ENCODE measurements at regions not wholly inside any gene's neighbourhood (a gene's known extent, or its start where the extent isn't known, plus 50 kb on each side); places are given as distances from the start of the nearest gene placed in this dataset.

DNA sequence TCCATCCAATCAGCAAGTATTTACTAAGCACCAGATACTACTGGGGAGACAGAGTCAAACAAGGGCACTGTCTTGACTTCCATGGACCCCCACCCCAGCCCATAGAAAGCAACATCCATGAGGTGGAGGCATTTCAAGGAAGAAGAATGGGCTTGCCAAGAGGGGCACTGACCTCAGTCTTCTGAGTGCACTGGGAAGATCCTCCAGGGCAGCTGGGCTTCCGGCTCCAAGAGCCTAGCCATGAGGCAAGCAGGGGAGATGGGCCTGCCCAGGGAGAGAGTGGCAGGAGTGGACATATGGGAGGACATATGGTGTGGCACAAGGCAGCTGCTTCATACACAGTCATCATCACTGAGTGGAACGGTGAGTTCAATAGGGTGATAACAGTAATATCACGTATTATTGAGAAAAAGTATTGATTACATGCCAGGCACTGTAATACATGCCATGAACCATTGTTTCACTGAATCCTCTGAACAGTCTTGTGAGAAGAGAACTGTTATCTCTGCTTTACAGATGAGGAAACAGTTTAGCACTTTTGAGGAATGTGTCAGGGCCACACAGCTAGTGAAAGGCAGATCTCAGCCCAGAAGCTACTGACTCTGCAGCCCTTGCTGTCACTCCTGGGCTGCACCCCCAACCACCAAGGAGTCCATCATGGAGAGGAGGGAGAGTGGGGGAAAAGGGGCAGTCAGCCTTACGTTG, 331.7 kb upstream of the ZMIZ1 start:
- no peak for DNase-seq

DNA sequence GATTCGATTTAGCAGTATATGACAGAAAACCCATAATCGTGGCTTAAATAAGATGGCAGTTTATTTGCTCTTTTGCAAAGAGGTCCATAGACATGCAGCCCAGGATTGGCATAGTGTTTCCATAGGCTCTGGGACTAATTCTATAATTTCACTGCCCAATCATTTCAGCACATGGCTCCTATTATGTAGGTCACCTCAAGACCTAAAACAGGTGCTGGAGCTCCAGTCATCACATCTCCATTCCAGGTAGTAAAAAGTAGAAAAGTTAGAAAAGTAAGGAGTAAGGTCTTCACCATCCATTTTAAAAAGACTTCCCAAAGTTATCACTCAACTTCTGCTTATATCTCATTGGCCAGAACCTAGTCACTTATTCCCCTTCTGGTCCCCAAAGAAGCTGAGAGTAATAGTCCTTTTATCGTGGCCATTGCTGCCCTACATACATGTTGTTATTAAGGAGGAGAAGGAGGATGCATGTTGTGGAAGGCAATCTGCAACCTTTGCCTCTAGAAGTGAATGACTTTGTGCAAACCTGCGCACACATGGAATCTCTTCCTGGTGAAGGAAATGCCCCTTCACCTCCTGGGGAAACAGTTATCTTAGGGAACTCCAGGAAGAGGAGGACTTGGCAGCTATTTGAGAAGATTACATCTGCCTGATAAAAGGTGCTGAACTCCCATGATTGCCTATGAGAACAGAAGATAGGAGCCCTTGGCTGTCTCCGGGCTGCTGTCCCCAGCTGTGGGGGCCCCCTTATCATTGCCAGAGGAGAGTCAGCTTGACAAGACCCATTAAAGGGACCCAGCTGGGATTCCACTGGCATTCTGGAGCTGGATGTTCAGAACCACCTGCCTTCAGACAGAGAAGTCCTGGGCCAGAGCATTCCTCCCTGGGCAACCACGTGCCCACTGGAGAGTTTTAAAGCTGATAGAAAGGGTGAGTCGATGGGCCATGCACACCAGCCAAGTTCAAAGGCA, 330.6 kb upstream of the ZMIZ1 start:
- DNase-seq, result no peak

DNA sequence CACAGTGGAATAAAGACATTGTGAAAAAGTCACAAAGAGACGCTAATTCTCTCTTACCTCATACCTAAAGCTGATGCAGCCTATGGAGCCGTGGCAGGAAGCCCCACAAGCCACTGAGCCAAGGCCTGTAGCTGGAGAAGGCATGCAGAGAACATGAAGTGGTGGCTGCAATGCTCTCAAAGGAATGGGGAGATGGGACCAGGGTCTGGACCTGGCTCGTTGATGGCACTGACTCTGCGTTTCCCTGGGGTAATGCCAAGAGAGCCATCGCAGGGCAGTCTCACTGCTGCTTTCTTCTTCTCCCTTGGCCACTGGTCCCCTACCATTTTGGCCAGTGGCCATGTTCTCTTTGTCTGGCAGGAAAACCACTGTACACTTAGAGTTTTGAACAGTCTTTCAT, 329.9 kb upstream of the ZMIZ1 start:
- no peak for DNase-seq

DNA sequence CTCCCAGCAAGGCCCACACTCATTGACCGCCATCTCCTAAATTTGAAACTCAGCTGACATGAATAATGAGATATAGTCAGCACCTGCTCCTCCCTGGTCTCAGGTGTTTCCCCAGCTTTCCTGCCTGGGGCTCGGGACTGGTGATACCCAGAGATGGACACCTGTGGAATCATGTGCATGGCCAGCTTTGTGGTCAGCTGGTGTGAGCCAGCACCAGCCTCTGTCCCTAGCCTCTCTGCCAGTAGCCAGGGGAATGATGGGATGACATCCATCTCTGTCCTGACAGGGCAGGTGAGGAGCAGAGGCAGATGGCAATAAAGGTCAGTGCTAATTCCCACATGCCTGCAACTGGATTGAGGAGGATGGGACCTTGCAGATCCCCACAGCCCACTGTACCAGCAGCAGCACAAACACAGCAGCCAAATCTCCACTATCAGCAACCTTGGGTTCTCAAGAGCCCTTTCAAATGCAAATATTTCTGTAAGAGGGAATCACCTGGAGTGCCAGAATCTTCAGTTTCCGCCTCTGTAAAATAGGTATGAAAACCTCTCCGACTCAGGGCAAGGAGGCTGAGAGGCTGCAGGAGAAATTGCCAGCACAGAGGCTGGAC, 329.2 kb upstream of the ZMIZ1 start:
- DNase-seq, result no peak

DNA sequence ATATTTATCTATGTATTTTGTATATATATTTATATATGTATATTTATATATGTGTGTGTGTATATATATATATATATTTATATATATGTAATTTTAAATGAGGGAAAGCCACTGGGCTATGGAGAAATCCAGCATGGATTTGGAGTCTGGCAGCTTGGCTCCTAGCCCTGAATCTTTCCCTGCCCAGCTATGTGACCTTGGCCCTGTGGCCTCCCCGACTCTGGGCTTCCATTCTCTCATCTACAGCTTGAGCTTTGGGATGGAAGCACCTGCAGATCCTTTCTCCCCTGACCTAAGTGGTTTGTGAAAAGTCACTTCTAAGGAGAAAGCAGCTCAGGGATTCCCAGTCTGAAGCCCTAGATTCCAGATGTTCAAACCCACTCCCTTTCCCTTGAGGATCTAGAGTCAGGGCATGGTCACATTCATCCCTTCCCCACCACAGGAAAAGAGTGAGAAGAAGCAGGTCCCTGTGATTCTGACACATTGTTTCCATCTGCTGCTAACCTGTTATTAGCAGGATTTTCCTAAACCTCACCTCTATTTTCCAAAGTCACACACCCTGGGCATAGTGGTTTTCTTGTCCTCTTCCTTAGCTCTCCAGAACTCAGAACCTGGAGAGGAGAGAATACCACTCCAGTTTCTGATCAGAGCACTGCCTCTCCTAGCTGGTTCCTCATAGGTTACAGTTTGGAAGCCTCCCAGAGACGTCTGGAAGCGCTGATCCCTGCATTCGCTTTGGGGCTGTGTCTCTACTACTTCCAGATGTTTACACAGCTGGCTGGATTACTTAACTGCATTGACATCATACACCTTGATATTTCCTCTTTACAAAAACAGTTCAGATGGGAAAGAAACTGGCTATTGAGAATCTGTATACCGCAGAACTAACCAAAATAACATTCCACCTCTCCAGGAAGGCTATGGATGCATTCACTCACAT, 327.5 kb upstream of the ZMIZ1 start:
- no peak for DNase-seq

DNA sequence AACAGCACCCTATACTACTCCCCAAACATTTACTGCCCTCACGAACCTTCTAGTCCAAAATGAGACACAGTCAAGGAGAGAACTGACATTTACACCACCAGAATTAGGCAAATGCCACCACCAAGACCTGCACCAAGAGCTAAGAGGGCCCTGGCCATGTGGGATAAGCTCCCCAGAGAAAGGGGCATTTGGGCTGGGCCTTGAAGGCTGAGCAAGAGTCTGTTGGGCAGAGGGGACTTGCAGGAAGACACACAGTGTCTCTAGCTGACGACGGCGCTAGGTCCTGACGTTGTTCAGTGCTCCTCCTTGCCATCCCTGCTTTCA, 326.4 kb upstream of the ZMIZ1 start:
- no peak for DNase-seq

DNA sequence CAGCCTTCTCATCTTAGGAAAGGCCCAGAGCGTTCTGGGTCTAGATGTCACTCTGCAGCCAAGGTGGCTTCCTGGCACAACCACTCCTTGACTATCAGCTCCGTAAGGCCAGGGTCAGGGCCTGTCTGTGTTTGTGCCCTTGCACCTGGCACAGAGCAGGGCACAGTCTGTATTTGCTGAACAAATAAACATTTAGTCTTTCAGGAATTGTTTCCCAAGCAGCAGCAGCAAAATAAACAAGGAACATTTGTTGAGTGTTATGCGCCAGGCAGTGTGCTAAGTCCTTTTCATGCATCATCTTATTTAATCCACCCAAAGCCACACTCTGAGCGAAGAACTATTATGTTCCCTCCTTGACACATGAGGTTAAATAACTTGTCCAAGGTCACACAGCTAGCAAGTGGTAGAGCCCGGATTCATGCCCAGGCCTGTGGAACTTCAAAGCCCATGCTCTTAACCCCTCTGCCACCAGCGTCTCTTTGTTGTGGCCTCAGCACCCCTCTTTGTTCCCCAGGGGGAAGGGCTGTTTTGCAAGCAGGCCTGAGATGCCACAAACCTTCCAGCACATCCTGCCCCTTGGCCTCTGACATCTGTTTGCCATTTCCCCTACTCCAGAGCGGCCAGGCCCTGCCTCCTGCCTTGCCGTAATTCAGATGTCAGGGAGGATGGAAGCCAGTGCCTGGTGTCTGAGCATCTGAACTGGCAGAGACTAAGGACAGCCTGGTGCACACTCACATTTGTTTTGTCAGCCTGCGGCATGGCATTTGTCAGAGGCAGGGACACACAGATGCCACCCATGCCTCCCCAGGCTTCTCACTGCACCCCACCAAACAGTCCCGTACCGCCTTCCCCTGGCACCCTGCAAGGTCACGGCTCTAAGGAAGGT, 325.8 kb upstream of the ZMIZ1 start:
- DNase-seq, result no peak

DNA sequence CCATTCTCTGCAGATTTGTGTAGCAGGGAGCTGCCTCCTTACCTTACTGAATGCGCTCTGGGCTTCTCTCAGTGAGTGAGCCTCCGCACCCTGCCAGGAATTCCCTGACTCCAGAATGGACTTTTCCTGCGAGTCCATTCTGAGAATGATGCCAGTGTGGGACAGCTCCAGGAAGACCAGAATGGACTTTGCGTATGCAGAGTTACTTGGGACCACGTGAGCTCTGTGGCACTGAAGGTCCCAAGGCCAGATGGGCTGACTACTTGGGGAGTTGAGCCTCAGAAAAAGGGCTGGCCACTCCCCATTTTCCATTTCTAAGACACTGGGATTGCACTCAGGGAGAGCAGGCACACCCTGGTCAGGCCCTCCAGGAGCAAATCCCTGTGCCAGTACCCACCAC, 324.7 kb upstream of the ZMIZ1 start:
- DNase-seq, result no peak

DNA sequence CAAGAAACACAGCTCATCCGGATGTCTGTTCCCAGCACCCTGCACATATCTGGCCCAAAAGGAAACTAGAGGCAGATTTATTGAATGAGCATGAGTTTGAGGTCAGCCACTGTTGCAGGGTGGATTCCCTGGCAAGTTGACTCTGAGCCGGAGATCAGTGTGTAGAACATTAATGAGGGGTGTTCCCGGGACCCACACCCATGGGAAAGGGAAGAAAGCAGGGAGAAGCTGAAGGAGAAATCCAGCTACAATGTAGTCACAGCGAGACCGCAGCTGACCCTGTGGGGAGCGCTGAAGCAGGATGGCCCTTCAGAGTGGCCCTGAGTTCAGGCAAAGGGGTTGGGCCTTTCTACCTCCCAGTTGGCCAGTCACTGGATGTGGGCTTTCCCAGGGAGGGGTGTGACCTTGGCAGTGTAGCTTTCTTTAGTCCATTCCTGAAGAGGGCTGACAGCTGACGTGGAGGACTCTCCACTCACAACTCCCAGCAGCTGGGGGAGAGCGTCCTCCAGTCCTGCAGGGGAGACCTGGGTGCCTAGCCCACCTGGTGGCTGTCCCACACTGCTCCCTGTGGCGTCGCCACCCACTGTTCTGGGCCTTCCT, 324.2 kb upstream of the ZMIZ1 start:
- DNase-seq, result no peak

DNA sequence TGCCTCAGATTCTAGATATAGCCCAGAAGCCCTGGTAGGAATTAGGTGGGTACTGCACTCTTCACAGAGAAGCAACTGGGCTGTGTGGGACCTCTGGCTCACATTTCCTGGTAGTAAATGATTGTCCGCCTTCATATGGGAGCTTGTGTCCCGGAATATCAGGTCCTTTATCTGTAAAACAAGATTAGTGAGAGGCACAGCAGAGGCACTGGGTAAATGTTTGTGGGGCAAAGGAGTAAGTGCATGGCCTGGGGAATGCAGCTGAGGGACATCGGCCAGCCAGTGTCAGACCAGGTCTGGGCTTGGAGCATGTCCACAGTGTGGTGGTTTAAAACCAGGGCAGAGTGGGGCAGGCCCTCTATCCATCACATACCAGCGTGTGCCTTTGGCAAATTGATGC, 323.3 kb upstream of the ZMIZ1 start:
- DNase-seq, result no peak

DNA sequence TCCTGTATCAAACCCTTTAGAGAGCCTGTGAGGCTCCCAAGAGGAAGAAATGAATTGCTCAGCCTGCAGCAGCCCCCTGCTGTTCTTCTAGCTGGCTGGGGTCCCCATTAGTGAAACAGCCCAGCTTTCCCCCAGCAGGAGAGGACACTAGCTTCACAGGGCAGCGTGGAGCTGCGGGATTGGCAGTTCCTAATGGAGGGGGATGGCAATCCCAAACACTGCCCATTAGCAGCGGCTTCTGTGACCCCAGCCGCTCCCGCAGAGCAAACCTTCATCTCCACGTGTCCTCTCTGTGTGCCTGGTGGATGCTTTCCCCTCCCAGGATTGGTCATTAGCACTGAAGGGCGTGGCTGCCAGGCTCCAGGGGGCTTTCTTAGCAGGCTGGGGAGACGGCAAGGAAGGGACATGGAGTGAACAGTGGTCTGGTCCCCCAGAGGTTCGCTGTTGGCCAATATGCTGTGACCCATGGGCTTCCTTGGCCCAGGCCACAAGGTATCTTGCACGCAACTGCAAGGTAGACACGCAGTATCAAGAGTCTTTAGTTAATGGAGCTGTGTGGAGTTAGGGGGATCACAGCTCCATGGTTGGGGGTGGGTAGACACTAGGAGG, 322.5 kb upstream of the ZMIZ1 start:
- no peak for DNase-seq

DNA sequence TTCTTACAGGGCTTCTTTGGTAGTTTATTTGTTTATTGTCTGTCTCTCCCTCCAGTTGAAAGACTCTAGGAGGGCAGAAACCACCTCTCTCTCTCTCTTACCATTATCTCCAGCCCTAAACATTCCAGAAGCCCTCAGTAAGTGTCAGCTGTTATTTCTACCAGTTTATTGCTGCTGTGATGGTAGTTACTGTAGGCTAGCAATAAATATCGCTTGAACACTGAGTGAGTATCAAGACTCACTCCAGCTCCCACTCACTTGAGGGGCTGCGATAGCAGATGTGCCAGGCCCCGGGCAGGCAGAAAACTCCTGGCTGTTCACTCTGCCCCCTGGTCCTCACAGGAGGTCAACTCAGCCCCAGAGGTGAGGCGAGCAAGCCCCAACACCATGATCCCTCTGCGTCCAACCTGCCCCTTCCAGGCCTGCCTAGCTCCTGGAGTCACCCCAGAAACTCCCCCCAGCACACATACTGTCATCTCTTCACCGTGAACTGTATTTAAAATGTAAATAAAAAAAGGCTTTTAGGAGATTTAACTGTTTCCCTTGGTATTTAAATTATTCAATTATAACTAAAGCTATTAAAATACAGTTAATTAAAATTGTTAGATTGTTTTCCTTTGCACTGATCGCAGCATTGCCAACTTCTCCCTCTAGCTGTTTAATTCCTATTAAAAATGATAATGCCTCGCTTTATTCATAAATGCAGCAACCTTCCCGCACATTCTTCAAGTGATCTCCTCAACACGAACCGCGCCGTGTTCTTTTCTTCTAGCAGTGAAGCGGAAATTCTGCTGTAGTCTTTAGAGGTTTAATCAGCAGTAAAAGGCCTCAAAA, 321.1 kb upstream of the ZMIZ1 start:
- DNase-seq, result no peak

DNA sequence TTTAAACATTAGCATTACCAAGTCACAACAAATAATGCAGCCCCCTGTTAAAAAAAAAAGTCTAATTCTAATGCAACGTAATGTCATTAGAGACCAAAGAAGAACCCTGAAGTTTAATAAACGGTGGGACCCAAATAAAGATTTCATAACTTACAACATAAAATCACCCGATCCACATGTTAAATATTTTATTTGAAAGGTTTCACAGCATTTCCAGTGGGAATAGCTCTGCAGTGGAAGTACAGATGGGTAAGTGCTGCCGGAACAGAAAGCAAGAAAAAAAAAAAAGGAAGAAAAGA, 320.6 kb upstream of the ZMIZ1 start:
- DNase-seq, result no peak

DNA sequence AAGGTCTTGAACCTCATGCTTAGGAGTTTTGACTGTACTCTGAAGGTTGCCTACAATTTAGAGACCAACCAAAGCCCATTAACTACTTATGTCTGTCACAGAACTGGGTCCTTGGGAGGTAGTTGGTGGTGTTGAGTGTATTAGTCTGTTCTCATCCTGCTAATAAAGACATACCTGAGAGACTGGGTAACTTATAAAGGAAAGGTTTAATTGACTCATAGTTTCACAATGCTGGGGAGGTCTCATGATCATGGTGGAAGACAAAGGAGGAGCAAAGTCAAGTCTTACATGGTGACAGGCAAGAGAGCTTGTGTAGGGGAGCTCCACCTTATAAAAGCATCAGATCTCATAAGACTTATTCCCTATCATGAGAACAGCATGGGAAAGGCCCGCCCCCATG, 319.6 kb upstream of the ZMIZ1 start:
- no peak for DNase-seq

DNA sequence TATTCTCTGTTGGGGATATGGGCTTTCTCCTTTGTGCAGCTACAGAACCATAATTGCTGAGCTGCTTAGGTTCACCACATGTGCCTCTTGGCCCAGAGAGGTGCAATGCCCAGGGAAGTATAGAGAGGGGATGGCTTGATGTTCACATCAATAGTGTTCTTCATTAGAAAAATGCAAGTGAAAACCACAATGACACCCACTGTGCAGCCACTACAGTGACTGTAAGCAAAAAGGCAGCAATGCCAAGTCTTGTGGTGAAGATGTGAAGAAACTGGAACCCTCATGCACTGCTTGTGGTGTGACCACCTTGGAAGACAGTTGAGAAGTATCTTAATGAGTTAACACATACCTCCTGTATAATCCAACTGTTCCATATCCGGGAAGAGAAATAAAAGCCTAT, 318.9 kb upstream of the ZMIZ1 start:
- no peak for DNase-seq

DNA sequence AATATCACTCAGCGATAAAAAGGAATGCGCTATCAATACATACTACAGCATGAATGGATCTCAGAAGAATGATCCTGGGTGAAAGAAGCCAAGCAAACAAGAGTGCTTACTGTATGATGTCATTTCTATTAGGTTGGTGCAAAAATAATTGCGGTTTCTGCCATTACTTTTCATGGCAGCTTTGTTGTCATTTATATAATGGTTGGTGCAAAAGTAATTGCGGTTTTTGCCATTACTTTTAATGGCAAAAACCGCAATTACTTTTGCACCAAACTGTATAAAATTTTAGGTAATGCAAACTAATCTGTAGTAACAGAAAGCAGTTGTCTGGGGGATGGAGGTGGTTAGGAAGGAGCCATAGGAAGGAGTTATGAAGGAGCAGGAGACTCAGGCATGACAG, 318.3 kb upstream of the ZMIZ1 start:
- no peak for DNase-seq

DNA sequence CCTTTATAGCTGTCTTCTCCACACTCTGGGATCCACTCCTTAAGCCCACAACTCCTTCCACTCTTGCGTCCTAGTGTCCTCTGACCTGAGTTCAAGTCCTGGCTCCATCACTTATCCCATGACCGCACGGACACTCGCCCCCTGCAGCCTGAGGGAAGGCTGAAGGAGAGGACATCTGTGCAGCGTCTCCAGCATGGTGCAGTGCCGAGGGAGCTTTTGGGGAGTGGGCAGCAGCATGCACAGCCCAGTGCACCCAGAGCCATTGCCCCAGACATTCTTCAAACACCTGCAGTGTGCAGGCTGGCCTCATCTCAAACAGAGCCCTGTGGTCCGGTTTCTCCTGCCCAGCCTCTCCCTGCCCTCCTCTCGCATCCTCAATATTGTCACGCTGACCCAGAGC, 317.1 kb upstream of the ZMIZ1 start:
- DNase-seq, result no peak

DNA sequence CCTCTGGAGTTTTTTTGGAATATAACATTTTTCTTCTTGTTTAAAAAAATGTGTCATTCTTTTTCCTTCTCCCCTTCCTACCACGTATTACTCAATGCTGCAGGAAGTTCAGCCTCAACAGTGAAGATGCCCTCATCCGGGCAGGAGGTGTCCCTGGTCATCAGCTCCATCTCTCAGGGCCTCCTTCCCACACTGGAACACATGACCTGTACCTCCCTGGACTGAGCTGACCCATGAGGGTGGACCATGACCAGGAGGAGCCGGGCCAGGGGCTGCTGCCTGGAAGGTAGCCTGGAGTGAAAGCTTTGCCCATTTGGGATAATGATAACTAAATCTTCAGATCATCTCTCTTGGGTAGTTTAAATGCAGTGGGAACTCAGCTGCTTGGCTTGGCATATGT, 316.5 kb upstream of the ZMIZ1 start:
- DNase-seq, result no peak

DNA sequence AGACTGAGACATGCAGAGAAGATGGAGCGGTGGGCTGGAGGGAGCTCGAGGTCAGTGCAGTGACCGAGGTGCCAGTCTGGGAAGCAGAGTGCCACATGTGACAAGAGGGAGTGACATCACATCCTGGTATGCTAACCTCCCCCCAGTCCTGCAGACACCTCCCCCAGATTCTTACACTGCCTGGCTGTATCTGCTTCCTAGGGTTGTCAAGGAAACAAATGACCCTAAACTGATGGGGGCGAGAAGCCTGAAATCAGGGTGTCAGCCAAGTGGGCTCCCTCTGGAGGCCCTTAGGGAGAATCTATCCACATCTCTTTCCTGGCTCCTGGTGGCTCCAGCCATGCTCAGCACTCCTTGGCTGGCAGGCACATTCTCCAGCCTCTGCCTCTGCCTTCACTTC, 316.1 kb upstream of the ZMIZ1 start:
- DNase-seq, result no peak
